ENCODE measurements at regions not wholly inside any gene's neighbourhood (a gene's known extent, or its start where the extent isn't known, plus 50 kb on each side); places are given as distances from the start of the nearest gene placed in this dataset.

DNA sequence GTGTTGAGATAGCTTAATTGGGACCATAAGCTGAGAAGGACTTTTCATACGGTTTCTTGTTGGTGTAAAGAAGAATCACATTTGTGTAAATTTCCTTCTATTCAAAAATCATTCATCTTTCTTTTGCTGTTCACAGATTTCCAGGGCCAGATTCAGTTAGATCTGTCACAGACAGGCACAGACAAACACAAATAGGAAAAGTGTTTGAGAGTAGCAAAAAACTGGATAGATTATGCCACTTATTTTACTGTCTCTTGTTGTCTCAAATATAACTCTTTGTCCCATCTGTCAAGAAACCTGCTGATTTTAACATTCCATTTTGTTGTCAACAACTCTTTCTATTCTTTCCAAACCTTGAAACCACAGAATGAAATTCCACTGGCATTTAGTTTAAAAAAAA lies 142.8 kb downstream of the ID4 start:
- H3K4me3 ChIP-seq: no peak overlapping the region
- intact Hi-C loops (cut with DNase I, micrococcal nuclease): no loop called here
- TF ChIP-seq, protein P1, sequence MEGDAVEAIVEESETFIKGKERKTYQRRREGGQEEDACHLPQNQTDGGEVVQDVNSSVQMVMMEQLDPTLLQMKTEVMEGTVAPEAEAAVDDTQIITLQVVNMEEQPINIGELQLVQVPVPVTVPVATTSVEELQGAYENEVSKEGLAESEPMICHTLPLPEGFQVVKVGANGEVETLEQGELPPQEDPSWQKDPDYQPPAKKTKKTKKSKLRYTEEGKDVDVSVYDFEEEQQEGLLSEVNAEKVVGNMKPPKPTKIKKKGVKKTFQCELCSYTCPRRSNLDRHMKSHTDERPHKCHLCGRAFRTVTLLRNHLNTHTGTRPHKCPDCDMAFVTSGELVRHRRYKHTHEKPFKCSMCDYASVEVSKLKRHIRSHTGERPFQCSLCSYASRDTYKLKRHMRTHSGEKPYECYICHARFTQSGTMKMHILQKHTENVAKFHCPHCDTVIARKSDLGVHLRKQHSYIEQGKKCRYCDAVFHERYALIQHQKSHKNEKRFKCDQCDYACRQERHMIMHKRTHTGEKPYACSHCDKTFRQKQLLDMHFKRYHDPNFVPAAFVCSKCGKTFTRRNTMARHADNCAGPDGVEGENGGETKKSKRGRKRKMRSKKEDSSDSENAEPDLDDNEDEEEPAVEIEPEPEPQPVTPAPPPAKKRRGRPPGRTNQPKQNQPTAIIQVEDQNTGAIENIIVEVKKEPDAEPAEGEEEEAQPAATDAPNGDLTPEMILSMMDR (IDR thresholded peaks at IDR 0.05): no peak
- ATAC-seq (no peak), DNase-seq (no peak)
- no peaks in the 10 kb centered on the region for H3K36me3 ChIP-seq (ENCODE audit: low read depth)
- no peaks in the 10 kb centered on the region for H3K9me3 ChIP-seq
- H3K4me1 ChIP-seq (ENCODE audit: low read depth): no peaks in the 10 kb centered on the region

DNA sequence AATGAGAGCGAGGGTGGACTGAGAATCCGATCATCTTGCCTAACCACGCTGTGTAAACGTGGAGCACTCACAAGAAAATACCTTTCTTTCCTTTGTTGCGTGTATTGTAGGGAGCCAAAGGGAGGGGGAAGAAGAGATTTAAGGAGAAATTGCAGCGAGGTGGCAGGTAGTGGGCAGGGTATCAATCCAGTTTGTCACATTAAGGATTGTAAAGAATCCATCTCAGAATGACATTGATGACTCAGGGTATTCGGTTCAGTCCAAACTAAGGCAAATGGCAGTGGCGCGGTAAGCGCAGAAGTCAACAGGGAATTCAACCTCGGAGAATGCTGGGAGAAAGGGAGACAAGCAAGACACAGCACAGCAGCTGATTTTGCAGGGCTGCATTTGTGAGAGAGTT lies 146.2 kb downstream of the ID4 start:
- DNase-seq: no peak
- ATAC-seq: no peak
- H3K4me1 ChIP-seq (ENCODE audit: low read depth): no peaks in the 10 kb centered on the region
- no peaks in the 10 kb centered on the region for H3K9me3 ChIP-seq
- H3K4me3 ChIP-seq: no peak overlapping the region
- H3K36me3 ChIP-seq (ENCODE audit: low read depth): no peaks in the 10 kb centered on the region
- intact Hi-C loops (cut with DNase I, micrococcal nuclease): no loop called here
- TF ChIP-seq, protein P1 (IDR thresholded peaks at IDR 0.05): no peak

DNA sequence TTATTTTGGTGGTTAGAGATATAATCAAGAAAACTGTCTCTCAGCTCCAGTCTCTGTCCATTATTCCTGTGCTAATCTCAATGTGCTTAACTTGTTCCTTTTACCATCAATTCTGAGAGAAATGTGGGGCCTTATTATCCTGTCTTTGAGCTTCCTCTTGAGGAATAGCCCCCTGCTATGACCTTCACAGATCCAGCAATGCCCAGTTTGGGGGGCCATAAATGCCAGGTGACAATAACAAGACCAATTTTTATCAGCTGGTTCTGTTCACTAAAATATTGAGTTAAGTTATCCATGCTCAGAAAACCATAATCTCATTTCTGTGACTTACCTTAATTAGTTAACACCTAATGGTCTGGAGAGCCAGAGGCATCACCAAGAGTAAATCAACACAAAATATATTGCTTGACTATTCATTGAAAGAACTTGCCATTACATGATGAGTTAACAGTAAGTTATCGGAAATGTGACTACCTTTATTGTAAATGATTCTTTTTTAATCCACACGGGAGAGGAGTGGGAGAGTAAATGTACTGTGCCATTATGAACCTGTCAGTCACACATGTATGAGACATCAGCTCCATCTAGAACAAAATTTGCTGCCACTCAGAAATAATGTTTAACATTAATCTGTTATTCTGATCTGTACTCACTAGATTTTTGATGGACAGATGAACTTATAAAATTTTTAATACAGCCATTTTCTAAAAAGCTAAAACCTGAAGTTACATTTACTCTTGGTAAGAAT lies 149.7 kb downstream of the ID4 start:
- no peak for ATAC-seq
- Histone ChIP-seq H3K4me1 (ENCODE audit: low read depth) (no peaks in the 10 kb centered on the region), H3K4me3 (no peak overlapping the region), H3K9me3 (no peaks in the 10 kb centered on the region), H3K36me3 (ENCODE audit: low read depth) (no peaks in the 10 kb centered on the region)
- intact Hi-C loops (cut with DNase I, micrococcal nuclease): no loop called here
- no peak for DNase-seq
- TF ChIP-seq, protein P1 (IDR thresholded peaks at IDR 0.05): no peak

DNA sequence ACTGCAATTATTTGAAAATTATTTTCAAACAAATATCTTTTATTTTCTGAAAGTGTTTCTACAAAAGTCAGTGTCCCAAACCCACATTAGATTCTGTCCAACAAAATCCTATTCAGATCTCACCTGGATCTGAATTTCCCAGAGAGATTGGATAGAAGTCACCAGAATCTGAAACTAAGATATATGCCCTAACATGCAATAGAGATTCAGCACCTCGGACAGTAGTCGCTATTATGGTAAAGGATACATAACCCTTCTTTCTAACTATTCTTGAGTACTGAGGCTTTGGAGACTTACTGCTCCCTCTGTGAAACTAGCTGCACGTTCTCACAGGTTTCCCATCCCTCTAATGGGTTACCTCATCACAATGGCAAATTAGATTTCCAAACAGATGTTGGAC lies 151.4 kb downstream of the ID4 start:
- intact Hi-C loops (cut with DNase I, micrococcal nuclease): no loop called here
- Histone ChIP-seq H3K4me1 (ENCODE audit: low read depth) (no peaks in the 10 kb centered on the region), H3K4me3 (no peak overlapping the region), H3K36me3 (ENCODE audit: low read depth) (no peaks in the 10 kb centered on the region), H3K9me3 (no peaks in the 10 kb centered on the region)
- ATAC-seq (no peak), DNase-seq (peak in 1 of 3 donors; percentile 6)
- TF ChIP-seq, protein P1 (IDR thresholded peaks at IDR 0.05): no peak

DNA sequence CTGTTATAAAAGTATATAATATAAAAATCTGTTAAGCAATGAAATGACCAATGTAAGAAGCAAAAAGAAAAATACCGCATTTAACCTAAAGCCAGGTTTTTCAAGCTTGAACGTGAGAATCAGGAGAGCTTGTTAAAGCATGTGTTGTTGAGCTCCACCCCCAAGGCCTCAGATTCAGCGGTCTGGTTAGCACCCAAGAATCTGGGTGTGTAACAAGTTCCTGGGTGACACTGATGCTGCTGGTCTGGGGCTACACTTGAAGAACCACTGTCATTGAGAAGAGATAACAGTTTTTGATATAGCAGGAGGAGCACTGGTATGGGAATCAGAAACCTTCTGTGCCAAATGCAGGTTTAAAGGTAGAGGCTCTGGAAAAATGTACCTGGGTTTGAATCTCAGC lies 154.0 kb downstream of the ID4 start:
- DNase-seq (no peak), ATAC-seq (no peak)
- TF ChIP-seq, protein P1 (IDR thresholded peaks at IDR 0.05): no peak
- Histone ChIP-seq H3K9me3 (no peaks in the 10 kb centered on the region), H3K4me3 (no peak overlapping the region), H3K4me1 (ENCODE audit: low read depth) (no peaks in the 10 kb centered on the region), H3K36me3 (ENCODE audit: low read depth) (no peaks in the 10 kb centered on the region)
- intact Hi-C loops (cut with DNase I, micrococcal nuclease): no loop called here

DNA sequence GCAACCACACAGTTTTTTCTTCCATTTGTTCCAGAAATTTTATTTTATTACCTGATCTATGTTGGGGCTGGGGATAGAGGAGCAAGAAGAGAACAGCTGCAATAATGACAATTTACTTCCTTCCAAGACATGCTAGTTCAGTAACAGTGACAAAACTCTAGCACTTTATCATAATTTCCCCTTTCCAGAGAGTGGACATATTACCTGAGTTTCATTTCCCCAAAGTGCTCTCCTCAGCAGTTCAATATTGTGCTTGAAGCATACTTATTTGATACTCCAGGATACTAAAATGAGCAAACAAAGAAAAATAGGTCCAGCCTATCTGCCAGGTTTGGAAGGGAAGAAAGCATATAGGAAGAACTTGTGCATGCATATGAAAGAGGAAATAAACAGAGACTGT lies 157.7 kb downstream of the ID4 start:
- Histone ChIP-seq H3K4me1 (ENCODE audit: low read depth) (no peaks in the 10 kb centered on the region), H3K4me3 (no peak overlapping the region), H3K36me3 (ENCODE audit: low read depth) (no peaks in the 10 kb centered on the region), H3K9me3 (no peaks in the 10 kb centered on the region)
- intact Hi-C loops (cut with DNase I, micrococcal nuclease): no loop called here
- ATAC-seq (no peak), DNase-seq (no peak)
- TF ChIP-seq, protein P1 (IDR thresholded peaks at IDR 0.05): no peak

All from mucosa of descending colon (tissue), 3 donors.